Activated T-cell treated with anti-CD3 and anti-CD28 coated beads, Interleukin-2, amount 50 U/mL, for 24 hours (primary cell): ENCODE measurements at regions not wholly inside any gene's neighbourhood (a gene's known extent, or its start where the extent isn't known, plus 50 kb on each side); places are given as distances from the start of the nearest gene placed in this dataset.
A peak's percentile ranks its signal among the peaks of the same experiment; 100 is the strongest.

Experiments used
- DNase-seq: peaks from one replicate; pipeline ENCODE4 v3.0.0-alpha.2; 2020
- H3K27ac Mint-ChIP-seq: 2 replicates; pipeline ENCODE4 v1.8.0; 2020; ENCODE audit warnings: mild to moderate bottlenecking, mixed read lengths
- H3K27me3 Mint-ChIP-seq: 2 replicates; pipeline ENCODE4 v1.8.0; 2020; ENCODE audit warnings: mixed read lengths
- H3K36me3 Mint-ChIP-seq: 2 replicates; pipeline ENCODE4 v1.8.0; 2020; ENCODE audit warnings: low read depth, mixed read lengths
- H3K4me1 Mint-ChIP-seq: 2 replicates; pipeline ENCODE4 v1.8.0; 2020; ENCODE audit warnings: low read depth, mixed read lengths
- H3K4me3 Mint-ChIP-seq: 2 replicates; pipeline ENCODE4 v1.8.0; 2020; ENCODE audit warnings: mild to moderate bottlenecking, moderate library complexity, mixed read lengths
- H3K9me3 Mint-ChIP-seq: 2 replicates; pipeline ENCODE4 v1.8.0; 2020; ENCODE audit warnings: mixed read lengths

GRCh38 chr2:205885492-205886099 lies 200.4 kb downstream of the INO80D start:
- Mint-ChIP-seq H3K4me1 (peaks cover 5% of the 10 kb centered on the region), H3K36me3 (no peaks in the 10 kb centered on the region), H3K27ac (no peak overlapping the region), H3K4me3 (no peak overlapping the region), H3K9me3 (no peaks in the 10 kb centered on the region), H3K27me3 (peaks cover 39% of the 10 kb centered on the region)
- DNase-seq: peak; percentile 70

- Mint-ChIP-seq H3K9me3 (no peaks in the 10 kb centered on the region), H3K27me3 (peaks cover 45% of the 10 kb centered on the region)
These were observed 201.7 kb downstream of the NRP2 start for GRCh38 chr2:205883965-205884364.

DNA sequence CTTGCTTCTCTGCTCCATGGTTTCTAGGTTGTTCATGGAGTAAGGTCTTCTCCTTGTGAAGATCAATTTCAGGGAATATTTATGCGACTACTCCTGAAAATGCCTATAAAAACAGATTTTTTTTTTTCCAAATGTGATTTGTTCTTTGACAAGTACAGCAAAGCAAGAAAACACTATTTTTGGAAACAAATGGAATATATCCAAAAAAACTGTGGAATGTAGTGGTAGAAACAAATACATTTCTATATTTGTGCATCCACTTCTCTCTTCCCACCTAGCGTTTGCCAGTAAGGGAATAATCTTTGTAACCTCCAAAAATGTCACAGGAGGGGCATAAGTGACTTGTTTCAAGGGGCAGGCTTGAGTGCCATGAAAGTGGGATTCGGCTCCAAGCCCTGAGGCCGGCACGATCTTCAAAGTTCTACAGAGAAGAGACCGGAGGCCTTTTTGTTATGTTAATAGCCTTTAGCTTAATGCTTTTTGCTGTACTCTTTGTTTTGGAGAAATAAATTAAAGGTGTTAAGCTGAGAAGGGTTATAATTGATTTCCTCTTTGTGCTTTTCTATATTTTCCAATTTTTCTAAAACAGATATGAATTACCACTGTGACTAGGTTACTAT lies 200.6 kb downstream of the NRP2 start:
- no peak for DNase-seq
- H3K9me3 Mint-ChIP-seq: no peaks in the 10 kb centered on the region
- H3K4me1 Mint-ChIP-seq: peaks cover 5% of the 10 kb centered on the region
- peaks cover 45% of the 10 kb centered on the region for H3K27me3 Mint-ChIP-seq
- no peaks in the 10 kb centered on the region for H3K36me3 Mint-ChIP-seq
- H3K27ac Mint-ChIP-seq: no peak overlapping the region
- no peak overlapping the region for H3K4me3 Mint-ChIP-seq

More at GRCh38 chr2:205883965-205884364, 201.7 kb downstream of the NRP2 start:
- Mint-ChIP-seq H3K4me3 (no peak overlapping the region), H3K27ac (no peak overlapping the region), H3K36me3 (no peaks in the 10 kb centered on the region), H3K4me1 (peaks cover 5% of the 10 kb centered on the region)
- no peak for DNase-seq

GRCh38 chr2:205880048-205880447 lies 197.7 kb downstream of the NRP2 start:
- H3K27ac Mint-ChIP-seq: no peak overlapping the region
- H3K4me3 Mint-ChIP-seq: no peak overlapping the region
- H3K27me3 Mint-ChIP-seq: peaks cover 26% of the 10 kb centered on the region
- H3K36me3 Mint-ChIP-seq: no peaks in the 10 kb centered on the region
- H3K9me3 Mint-ChIP-seq: no peaks in the 10 kb centered on the region
- H3K4me1 Mint-ChIP-seq: no peaks in the 10 kb centered on the region
- DNase-seq: no peak

- no peaks in the 10 kb centered on the region for H3K9me3 Mint-ChIP-seq
These were observed 196.9 kb downstream of the NRP2 start for GRCh38 chr2:205878999-205879762.

GRCh38 chr2:205877496-205877895 lies 195.2 kb downstream of the NRP2 start:
- no peaks in the 10 kb centered on the region for H3K36me3 Mint-ChIP-seq
- H3K4me1 Mint-ChIP-seq: no peaks in the 10 kb centered on the region
- no peak for DNase-seq
- no peak overlapping the region for H3K4me3 Mint-ChIP-seq
- peaks cover 19% of the 10 kb centered on the region for H3K27me3 Mint-ChIP-seq
- H3K27ac Mint-ChIP-seq: no peak overlapping the region
- H3K9me3 Mint-ChIP-seq: no peaks in the 10 kb centered on the region

More at GRCh38 chr2:205878999-205879762, 196.9 kb downstream of the NRP2 start:
- no peak for DNase-seq
- Mint-ChIP-seq H3K27me3 (peaks cover 20% of the 10 kb centered on the region), H3K4me1 (no peaks in the 10 kb centered on the region), H3K36me3 (no peaks in the 10 kb centered on the region), H3K27ac (no peak overlapping the region), H3K4me3 (no peak overlapping the region)

- H3K27me3 Mint-ChIP-seq: peaks cover 24% of the 10 kb centered on the region
- no peaks in the 10 kb centered on the region for H3K9me3 Mint-ChIP-seq
- DNase-seq: no peak
- no peak overlapping the region for H3K4me3 Mint-ChIP-seq
- H3K36me3 Mint-ChIP-seq: no peaks in the 10 kb centered on the region
- no peak overlapping the region for H3K27ac Mint-ChIP-seq
- no peaks in the 10 kb centered on the region for H3K4me1 Mint-ChIP-seq
These were observed 193.8 kb downstream of the NRP2 start for GRCh38 chr2:205876127-205876526.

- no peak overlapping the region for H3K4me3 Mint-ChIP-seq
- H3K9me3 Mint-ChIP-seq: no peaks in the 10 kb centered on the region
- no peak overlapping the region for H3K27ac Mint-ChIP-seq
- peaks cover 13% of the 10 kb centered on the region for H3K4me1 Mint-ChIP-seq
- H3K27me3 Mint-ChIP-seq: peaks cover 25% of the 10 kb centered on the region
- DNase-seq: no peak
- no peaks in the 10 kb centered on the region for H3K36me3 Mint-ChIP-seq
These were observed 190.4 kb downstream of the NRP2 start for GRCh38 chr2:205872716-205873115.

DNA sequence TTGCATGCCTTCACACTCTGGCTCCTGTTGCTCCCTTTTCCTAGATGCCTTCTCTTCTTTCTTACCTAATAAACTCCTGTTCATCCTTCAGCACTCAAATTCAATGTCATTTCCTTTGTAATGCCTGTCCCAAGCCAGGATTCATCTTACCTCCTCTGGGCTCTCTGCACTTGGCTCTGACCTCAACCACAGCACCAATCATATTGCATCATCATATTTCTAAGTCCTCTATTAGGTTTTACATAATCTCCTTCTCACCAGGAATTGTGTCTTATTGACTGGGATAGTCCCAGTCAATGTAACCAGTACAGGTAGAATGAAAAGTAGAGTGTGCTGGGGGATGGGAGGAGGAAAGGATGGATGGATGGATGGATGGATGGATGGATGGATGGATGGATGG lies 187.1 kb downstream of the NRP2 start:
- DNase-seq: no peak
- no peak overlapping the region for H3K27ac Mint-ChIP-seq
- H3K9me3 Mint-ChIP-seq: no peaks in the 10 kb centered on the region
- H3K27me3 Mint-ChIP-seq: peaks cover 49% of the 10 kb centered on the region
- H3K36me3 Mint-ChIP-seq: no peaks in the 10 kb centered on the region
- H3K4me1 Mint-ChIP-seq: peaks cover 14% of the 10 kb centered on the region
- no peak overlapping the region for H3K4me3 Mint-ChIP-seq

DNA sequence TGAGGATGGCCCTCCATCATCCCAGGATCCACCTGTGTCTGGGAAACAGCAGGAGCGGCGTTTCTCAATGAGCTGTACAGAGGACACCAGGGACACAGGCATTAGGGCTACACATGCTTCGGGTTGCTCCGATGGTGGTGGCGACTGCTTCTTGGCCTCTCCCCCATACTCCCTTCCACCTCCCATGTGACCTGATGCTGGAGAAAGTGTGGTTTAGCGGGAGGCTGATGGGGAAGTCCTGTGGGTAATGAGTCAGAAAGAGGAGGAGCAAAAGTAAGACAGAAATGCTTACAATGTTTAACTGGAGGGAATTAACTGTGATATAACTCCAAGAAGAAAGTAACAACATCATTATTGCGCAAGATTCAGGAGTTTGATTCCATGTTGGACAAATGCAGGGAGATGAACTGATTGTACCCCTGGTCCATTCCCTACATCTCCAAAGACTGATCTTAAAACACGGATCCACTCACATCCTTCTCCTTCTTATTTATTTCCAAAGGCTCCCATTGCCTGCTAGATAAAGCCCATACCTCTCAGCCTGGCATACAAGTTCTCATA lies 186.6 kb downstream of the NRP2 start:
- no peak overlapping the region for H3K4me3 Mint-ChIP-seq
- no peak overlapping the region for H3K27ac Mint-ChIP-seq
- H3K4me1 Mint-ChIP-seq: peaks cover 14% of the 10 kb centered on the region
- no peak for DNase-seq
- no peaks in the 10 kb centered on the region for H3K36me3 Mint-ChIP-seq
- H3K9me3 Mint-ChIP-seq: no peaks in the 10 kb centered on the region
- peaks cover 53% of the 10 kb centered on the region for H3K27me3 Mint-ChIP-seq

DNA sequence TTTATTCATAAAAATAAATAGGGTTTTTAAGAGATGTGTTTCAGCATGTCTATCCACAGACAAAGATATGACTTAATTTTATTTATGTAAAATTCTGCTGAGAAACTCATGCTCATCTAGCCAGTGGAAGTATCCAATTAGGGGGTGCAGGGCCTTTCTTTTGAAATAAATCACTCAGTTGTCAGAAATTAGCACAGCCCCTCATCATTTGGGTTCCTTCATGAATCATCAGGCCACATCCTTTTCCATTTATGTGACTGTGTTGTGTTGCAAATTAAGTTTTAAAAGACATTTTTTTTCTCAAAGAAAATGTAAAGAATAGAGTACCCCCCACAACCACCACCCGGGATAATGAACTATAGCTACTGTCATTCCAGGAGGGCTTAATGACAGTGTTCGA lies 185.8 kb downstream of the NRP2 start:
- H3K27ac Mint-ChIP-seq: no peak overlapping the region
- H3K27me3 Mint-ChIP-seq: peaks cover 58% of the 10 kb centered on the region

GRCh38 chr2:205867371-205867770 lies 185.1 kb downstream of the NRP2 start:
- H3K9me3 Mint-ChIP-seq: no peaks in the 10 kb centered on the region
- no peak for DNase-seq
- H3K27me3 Mint-ChIP-seq: peaks cover 58% of the 10 kb centered on the region
- H3K4me3 Mint-ChIP-seq: no peak overlapping the region
- H3K36me3 Mint-ChIP-seq: no peaks in the 10 kb centered on the region
- peaks cover 14% of the 10 kb centered on the region for H3K4me1 Mint-ChIP-seq
- H3K27ac Mint-ChIP-seq: no peak overlapping the region

More for the DNA sequence above, 185.8 kb downstream of the NRP2 start:
- no peak for DNase-seq
- Mint-ChIP-seq H3K4me3 (no peak overlapping the region), H3K9me3 (no peaks in the 10 kb centered on the region), H3K36me3 (no peaks in the 10 kb centered on the region), H3K4me1 (peaks cover 14% of the 10 kb centered on the region)

DNA sequence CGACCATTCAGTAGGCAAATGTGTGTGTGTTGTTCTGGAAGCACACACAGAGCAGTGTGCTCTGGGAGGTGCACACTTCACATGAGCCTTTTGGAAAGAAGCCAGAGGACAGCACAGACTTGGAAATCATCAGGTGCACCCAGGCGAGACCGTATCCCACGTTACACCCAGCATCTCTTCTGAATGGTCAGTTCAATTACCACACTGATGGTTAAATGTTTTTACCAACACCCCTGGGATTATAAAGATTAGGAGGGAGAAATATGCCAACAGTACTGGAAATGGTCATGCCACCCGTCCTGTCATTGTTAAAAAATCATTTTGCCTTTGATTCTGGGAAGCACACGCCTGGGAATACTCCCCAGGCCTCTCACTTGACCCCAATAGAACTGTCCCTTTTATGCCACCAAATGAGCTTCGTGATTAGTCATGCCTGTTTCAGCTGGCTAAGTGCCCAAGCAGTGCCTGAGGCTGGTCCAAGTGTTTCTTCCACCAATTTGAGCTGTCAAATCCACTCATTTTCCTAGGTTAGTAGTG lies 183.7 kb downstream of the NRP2 start:
- Mint-ChIP-seq H3K27me3 (peaks cover 44% of the 10 kb centered on the region), H3K36me3 (no peaks in the 10 kb centered on the region), H3K4me3 (no peak overlapping the region), H3K9me3 (no peaks in the 10 kb centered on the region), H3K27ac (no peak overlapping the region), H3K4me1 (peaks cover 14% of the 10 kb centered on the region)
- DNase-seq: no peak

- DNase-seq: no peak
- Mint-ChIP-seq H3K27ac (no peak overlapping the region), H3K9me3 (no peaks in the 10 kb centered on the region), H3K4me3 (no peak overlapping the region), H3K4me1 (peaks cover 14% of the 10 kb centered on the region), H3K27me3 (peaks cover 38% of the 10 kb centered on the region), H3K36me3 (no peaks in the 10 kb centered on the region)
These were observed 182.8 kb downstream of the NRP2 start for GRCh38 chr2:205865056-205865455.
